ENCODE measurements at regions not wholly inside any gene's neighbourhood (a gene's known extent, or its start where the extent isn't known, plus 50 kb on each side); places are given as distances from the start of the nearest gene placed in this dataset.

DNA sequence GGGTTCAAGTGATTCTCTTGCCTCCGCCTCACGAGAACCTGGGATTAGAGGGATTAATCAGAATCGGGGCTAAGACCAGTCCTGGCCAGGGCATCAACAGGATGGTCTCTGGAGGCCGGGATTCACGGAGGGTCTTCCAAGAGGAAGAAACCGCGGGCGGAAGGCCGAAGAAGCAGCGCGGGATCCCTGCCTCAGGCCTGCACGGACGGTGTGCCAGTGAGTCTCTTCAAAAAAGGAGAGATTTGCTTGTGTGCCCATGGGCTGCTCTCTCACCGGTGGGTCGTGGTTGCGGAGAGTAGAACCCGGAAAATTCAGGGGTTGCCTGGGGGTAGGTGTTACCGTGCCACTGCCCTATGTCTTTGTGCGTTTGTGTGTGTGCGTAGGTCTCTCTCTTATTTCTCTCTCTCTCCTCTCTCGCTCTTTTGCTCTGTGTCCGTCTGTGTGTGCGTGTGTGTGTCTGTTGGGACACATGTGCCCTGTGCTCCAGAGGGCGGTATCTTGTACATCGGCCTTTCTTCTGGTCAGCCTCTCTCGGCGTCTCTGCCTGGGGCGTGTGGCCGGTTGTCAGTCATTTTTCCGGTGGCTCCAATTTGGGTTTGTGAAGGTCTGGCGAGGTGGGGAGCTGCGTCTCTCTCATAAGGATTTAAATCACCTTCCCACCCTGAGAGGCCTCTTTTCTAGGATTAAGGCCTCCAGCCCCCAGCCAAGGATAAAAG, 613.2 kb downstream of the KCNJ18 start:
- TF ChIP-seq JUNB (IDR thresholded peaks at IDR 0.05; ENCODE audit: unreplicated experiment) (no peak), POLR2AphosphoS5 (IDR thresholded peaks at IDR 0.05; ENCODE audit: low read depth) (no peak), CREB1 (CRISPR knock-in tag; IDR thresholded peaks at IDR 0.05; ENCODE audit: low read depth) (no peak), EZH2 (IDR thresholded peaks at IDR 0.05; ENCODE audit: low read depth, unreplicated experiment) (no peak), EZH2phosphoT487 (IDR thresholded peaks at IDR 0.05; ENCODE audit: unreplicated experiment) (no peak), ZNF114 (CRISPR knock-in tag; IDR thresholded peaks at IDR 0.05) (no peak), STAT1 (IDR thresholded peaks at IDR 0.05; ENCODE audit: unreplicated experiment) (no peak), ZNF331 (CRISPR knock-in tag; IDR thresholded peaks at IDR 0.05; ENCODE audit: low read depth) (no peak)
- TF ChIP-seq, protein P1, sequence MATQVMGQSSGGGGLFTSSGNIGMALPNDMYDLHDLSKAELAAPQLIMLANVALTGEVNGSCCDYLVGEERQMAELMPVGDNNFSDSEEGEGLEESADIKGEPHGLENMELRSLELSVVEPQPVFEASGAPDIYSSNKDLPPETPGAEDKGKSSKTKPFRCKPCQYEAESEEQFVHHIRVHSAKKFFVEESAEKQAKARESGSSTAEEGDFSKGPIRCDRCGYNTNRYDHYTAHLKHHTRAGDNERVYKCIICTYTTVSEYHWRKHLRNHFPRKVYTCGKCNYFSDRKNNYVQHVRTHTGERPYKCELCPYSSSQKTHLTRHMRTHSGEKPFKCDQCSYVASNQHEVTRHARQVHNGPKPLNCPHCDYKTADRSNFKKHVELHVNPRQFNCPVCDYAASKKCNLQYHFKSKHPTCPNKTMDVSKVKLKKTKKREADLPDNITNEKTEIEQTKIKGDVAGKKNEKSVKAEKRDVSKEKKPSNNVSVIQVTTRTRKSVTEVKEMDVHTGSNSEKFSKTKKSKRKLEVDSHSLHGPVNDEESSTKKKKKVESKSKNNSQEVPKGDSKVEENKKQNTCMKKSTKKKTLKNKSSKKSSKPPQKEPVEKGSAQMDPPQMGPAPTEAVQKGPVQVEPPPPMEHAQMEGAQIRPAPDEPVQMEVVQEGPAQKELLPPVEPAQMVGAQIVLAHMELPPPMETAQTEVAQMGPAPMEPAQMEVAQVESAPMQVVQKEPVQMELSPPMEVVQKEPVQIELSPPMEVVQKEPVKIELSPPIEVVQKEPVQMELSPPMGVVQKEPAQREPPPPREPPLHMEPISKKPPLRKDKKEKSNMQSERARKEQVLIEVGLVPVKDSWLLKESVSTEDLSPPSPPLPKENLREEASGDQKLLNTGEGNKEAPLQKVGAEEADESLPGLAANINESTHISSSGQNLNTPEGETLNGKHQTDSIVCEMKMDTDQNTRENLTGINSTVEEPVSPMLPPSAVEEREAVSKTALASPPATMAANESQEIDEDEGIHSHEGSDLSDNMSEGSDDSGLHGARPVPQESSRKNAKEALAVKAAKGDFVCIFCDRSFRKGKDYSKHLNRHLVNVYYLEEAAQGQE (IDR thresholded peaks at IDR 0.05; ENCODE audit: unreplicated experiment): no peak
- TF ChIP-seq, protein P2, sequence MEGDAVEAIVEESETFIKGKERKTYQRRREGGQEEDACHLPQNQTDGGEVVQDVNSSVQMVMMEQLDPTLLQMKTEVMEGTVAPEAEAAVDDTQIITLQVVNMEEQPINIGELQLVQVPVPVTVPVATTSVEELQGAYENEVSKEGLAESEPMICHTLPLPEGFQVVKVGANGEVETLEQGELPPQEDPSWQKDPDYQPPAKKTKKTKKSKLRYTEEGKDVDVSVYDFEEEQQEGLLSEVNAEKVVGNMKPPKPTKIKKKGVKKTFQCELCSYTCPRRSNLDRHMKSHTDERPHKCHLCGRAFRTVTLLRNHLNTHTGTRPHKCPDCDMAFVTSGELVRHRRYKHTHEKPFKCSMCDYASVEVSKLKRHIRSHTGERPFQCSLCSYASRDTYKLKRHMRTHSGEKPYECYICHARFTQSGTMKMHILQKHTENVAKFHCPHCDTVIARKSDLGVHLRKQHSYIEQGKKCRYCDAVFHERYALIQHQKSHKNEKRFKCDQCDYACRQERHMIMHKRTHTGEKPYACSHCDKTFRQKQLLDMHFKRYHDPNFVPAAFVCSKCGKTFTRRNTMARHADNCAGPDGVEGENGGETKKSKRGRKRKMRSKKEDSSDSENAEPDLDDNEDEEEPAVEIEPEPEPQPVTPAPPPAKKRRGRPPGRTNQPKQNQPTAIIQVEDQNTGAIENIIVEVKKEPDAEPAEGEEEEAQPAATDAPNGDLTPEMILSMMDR (conservative IDR thresholded peaks at IDR 0.05; ENCODE audit: low read depth in 2 of 2): no peak
- TF ChIP-seq, protein P3, sequence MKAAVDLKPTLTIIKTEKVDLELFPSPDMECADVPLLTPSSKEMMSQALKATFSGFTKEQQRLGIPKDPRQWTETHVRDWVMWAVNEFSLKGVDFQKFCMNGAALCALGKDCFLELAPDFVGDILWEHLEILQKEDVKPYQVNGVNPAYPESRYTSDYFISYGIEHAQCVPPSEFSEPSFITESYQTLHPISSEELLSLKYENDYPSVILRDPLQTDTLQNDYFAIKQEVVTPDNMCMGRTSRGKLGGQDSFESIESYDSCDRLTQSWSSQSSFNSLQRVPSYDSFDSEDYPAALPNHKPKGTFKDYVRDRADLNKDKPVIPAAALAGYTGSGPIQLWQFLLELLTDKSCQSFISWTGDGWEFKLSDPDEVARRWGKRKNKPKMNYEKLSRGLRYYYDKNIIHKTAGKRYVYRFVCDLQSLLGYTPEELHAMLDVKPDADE (IDR thresholded peaks at IDR 0.05): no peak
